ENCODE measurements at regions not wholly inside any gene's neighbourhood (a gene's known extent, or its start where the extent isn't known, plus 50 kb on each side); places are given as distances from the start of the nearest gene placed in this dataset.

DNA sequence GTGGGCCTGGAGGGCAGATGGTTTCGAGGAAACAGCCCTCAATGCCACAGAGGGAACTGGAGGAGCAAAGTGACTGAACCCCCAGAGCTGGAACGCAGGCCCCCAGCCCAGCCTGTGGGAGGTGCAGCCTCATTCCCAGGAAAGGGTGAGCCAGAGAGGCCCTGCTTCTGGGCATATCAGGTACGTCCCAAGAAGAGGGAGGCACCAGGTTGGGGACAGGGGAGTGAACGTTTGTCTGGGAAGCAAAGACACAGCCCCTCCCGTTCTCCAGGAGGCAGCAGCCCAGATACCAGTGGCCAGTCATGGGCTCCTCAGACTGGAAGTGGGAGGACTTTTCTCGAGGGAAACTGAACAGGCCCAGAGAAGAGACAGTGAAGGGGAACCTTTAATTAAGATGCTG lies 74.3 kb upstream of the RET start:
- TF ChIP-seq, protein P1, sequence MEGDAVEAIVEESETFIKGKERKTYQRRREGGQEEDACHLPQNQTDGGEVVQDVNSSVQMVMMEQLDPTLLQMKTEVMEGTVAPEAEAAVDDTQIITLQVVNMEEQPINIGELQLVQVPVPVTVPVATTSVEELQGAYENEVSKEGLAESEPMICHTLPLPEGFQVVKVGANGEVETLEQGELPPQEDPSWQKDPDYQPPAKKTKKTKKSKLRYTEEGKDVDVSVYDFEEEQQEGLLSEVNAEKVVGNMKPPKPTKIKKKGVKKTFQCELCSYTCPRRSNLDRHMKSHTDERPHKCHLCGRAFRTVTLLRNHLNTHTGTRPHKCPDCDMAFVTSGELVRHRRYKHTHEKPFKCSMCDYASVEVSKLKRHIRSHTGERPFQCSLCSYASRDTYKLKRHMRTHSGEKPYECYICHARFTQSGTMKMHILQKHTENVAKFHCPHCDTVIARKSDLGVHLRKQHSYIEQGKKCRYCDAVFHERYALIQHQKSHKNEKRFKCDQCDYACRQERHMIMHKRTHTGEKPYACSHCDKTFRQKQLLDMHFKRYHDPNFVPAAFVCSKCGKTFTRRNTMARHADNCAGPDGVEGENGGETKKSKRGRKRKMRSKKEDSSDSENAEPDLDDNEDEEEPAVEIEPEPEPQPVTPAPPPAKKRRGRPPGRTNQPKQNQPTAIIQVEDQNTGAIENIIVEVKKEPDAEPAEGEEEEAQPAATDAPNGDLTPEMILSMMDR (IDR thresholded peaks at IDR 0.05) = no peak
- TF ChIP-seq POLR2AphosphoS5 (IDR thresholded peaks at IDR 0.05) (no peak), EP300 (IDR thresholded peaks at IDR 0.05) (no peak), POLR2A (IDR thresholded peaks at IDR 0.05) (no peak)

Data from suprapubic skin (tissue), 4 donors.